GM10266 (cell line): ENCODE measurements at regions not wholly inside any gene's neighbourhood (a gene's known extent, or its start where the extent isn't known, plus 50 kb on each side); places are given as distances from the start of the nearest gene placed in this dataset.

Source experiments
- DNase-seq: peaks from one replicate; pipeline ENCODE4 v3.0.0; 2012; ENCODE audit errors: extremely low spot score
- TF ChIP-seq, protein P1 (sequence below): IDR thresholded peaks from 2 replicates; pipeline ENCODE4 v1.5.1; 2012; ENCODE audit warnings: mild to moderate bottlenecking, low read depth; ENCODE audit not compliant: control insufficient read depth, insufficient read depth; ENCODE audit errors: missing control alignments

DNA sequence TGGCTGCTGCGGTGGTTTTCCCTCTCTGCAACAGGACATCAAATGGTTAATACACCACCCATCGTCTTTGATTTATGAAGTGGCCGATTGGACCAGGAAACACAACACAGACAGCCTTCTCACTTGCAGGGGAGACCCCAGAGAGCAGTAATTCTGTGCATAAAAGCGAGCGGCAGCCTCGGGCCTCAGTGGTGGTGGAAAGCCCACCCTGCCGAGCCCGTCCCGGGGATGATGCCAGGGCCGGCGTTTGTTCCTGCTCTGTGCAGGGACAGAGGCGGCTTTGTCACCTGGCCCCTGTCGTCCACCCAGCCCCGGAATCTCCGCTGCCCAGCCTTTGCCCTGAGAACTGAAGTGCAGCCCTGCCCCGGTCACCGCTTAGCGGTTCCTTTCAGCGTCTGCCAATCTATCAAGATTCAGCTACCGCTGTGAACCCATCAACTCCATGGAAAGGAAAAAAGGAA lies 184.4 kb downstream of the TSHZ3 start:
- no peak for DNase-seq
- TF ChIP-seq, protein P1, sequence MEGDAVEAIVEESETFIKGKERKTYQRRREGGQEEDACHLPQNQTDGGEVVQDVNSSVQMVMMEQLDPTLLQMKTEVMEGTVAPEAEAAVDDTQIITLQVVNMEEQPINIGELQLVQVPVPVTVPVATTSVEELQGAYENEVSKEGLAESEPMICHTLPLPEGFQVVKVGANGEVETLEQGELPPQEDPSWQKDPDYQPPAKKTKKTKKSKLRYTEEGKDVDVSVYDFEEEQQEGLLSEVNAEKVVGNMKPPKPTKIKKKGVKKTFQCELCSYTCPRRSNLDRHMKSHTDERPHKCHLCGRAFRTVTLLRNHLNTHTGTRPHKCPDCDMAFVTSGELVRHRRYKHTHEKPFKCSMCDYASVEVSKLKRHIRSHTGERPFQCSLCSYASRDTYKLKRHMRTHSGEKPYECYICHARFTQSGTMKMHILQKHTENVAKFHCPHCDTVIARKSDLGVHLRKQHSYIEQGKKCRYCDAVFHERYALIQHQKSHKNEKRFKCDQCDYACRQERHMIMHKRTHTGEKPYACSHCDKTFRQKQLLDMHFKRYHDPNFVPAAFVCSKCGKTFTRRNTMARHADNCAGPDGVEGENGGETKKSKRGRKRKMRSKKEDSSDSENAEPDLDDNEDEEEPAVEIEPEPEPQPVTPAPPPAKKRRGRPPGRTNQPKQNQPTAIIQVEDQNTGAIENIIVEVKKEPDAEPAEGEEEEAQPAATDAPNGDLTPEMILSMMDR, result no peak

DNA sequence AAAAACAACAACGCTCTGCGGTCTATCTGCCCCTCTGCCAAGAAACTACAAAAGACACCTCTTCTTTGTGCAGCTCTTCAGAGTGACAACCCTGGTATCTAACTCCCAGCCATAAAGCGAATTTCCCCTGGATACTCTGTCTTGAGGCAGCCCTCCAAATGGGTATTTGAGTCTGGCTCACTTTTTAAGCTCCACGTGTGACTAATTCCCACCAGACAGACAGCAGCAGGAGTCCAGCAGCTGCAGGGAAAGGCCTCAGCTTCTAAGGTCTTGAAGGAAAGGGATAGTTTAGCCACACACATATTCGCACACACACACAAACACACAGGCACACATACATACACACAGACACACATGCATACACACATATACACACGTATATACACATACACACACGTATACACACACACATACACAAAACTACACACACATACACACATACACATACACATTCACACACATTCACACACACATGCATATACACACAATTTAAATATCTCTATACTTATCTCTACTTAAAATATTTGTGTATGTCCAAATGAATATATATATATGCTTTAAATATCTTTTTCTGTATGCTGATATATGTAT lies 188.8 kb downstream of the TSHZ3 start:
- no peak for DNase-seq
- TF ChIP-seq, protein P1, result no peak

DNA sequence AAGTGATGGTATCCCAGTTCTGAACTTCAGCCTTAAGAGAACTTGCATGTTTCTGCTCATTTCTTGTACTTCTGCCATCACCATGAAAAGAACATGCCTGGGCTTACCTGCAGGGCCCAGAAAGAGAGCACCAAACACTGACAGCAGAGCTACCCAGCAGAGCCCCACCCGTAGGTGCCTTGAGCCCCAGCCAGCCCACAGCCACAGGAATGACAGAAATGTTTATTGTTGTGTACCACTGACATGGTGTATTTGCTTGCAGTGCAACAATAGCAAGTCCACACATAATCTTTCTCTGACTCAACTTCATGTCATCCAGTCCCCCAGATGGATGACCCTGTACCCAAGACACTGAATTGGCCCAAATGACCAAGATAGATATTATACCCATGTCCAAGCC lies 195.2 kb downstream of the TSHZ3 start:
- TF ChIP-seq, protein P1, result no peak
- DNase-seq, result no peak

DNA sequence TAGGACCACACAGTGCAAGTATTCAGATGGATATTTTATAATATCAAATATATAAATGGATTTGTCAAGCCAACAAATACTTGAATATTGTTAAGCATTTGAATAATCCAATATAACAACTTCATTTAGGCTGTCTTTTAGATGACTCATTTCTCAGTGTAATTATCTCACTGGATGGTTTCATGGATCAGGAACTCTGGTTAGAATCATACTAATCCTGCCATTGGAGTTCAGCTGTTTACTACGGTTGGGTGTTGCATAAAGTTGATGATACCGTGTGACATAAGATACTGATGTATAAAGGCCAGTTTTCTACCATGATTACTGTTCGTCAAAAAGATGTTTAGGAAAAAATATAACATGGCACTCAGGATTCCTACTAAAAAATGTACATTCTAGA lies 196.3 kb downstream of the TSHZ3 start:
- DNase-seq, result no peak
- TF ChIP-seq, protein P1, result no peak

DNA sequence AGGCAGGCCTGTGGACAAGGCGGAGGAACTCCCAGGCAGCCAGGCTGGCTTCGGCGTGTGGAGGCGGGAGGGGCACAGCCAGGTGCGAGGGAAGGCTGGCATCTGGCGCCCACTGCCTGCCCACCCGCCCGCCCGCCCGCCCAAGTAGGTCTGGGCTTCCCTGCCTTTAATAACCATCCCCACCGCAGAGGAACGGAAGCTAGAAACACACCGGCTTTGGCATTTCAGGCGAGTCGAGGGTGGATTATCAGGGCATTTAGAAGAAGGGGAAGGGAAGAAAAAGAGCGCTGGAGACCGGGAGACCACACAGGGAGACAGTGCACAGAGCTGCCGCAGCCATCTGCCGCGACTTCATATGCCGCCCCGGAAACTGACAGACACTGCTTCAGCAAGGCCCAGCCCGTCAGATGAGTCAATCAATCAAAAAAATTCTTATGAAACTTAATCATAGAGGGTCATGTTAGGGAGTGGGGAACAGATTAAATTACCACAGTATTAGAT lies 199.7 kb downstream of the TSHZ3 start:
- DNase-seq, result no peak
- TF ChIP-seq, protein P1, result no peak

DNA sequence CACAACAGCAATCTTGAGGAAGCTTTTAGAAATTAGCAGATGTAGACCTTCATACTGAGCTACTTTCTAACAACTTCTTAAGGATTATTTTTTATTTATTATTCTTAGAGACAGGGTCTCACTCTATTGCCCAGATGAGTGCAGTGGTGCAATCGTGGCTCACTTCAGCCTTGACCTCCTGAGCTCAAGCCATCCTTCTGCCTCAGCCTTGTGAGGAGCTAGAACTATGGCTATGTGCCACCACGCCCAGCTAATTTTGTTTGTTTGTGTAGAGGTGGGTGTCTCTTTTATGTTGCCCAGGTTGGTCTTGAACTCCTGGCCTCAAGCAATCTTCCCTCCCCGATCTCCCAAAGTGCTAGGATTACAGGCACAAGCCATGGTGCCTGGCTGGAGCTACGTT lies 200.6 kb downstream of the TSHZ3 start:
- no peak for DNase-seq
- TF ChIP-seq, protein P1, result no peak

DNA sequence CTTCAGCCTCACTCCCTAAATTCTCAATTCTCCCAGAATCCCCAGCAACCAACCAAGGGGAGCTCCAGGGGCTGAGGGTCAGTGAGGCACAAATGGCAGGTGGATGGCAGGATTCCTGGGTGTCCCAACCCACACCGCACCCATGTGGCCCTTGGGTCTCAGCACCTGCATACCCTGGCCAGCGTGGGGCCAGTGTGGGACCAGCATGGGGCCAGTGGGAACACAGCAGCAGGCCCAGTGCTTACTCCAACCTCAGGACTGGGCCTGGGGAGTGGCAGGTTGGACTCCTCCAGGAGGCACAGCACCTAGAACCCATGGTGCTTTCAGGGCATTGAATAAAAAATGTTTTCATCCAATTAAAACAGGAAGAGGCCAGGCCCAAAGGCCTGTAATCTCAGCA lies 202.0 kb downstream of the TSHZ3 start:
- TF ChIP-seq, protein P1, result no peak
- DNase-seq, result no peak
